OCI-LY3 (cell line): ENCODE measurements at regions not wholly inside any gene's neighbourhood (a gene's known extent, or its start where the extent isn't known, plus 50 kb on each side); places are given as distances from the start of the nearest gene placed in this dataset.

ENCODE experiments used
- H2AFZ ChIP-seq: fragments of 200-600, 300-600 bp; shearing (Covaris generic); 2 replicates; pipeline ENCODE4 v1.6.0; 2014; ENCODE audit warnings: antibody characterized with exemption, low read depth, low read length
- H3K27ac ChIP-seq: fragments of 200-600, 300-600 bp; sonication (generic); 2 replicates; pipeline ENCODE4 v1.5.1; 2014; ENCODE audit warnings: mild to moderate bottlenecking, low read length, moderate library complexity, mixed read lengths
- H3K27me3 ChIP-seq: fragments of 200-600, 300-600 bp; sonication (generic); 2 replicates; pipeline ENCODE4 v1.6.1; 2014; ENCODE audit warnings: low read depth, low read length, mixed read lengths
- H3K36me3 ChIP-seq: fragments of 200-600, 300-600 bp; sonication (generic); replicated peaks from 2 replicates; pipeline ENCODE3; 2014; ENCODE audit warnings: low read depth, low read length, mixed read lengths
- H3K4me1 ChIP-seq: fragments of 300-600, 200-600 bp; sonication (generic); 2 replicates; pipeline ENCODE4 v1.6.1; 2014; ENCODE audit warnings: low read length, mixed read lengths
- H3K4me2 ChIP-seq: fragments of 200-600, 300-600 bp; sonication (generic); 2 replicates; pipeline ENCODE4 v1.6.1; 2014; ENCODE audit warnings: low read length, mixed read lengths
- H3K4me3 ChIP-seq: fragments of 300-600, 200-600 bp; sonication (generic); 2 replicates; pipeline ENCODE4 v1.5.1; 2014; ENCODE audit warnings: antibody characterized with exemption, mild to moderate bottlenecking, low read length, moderate library complexity
- H3K79me2 ChIP-seq: fragments of 300-600, 200-600 bp; shearing (Covaris generic); 2 replicates; pipeline ENCODE4 v1.6.1; 2014; ENCODE audit warnings: mild to moderate bottlenecking, low read length, mixed read lengths
- H3K9ac ChIP-seq: fragments of 300-600, 200-600 bp; shearing (Covaris generic); 2 replicates; pipeline ENCODE4 v1.6.0; 2014; ENCODE audit warnings: mild to moderate bottlenecking, low read length, moderate library complexity
- H3K9me3 ChIP-seq: fragments of 200-600, 300-600 bp; shearing (Covaris generic); 2 replicates; pipeline ENCODE4 v1.6.1; 2014; ENCODE audit warnings: low read length, mixed read lengths; ENCODE audit not compliant: insufficient read depth
- H4K20me1 ChIP-seq: fragments of 200-600, 300-600 bp; sonication (generic); 2 replicates; pipeline ENCODE4 v1.6.1; 2016; ENCODE audit warnings: low read length, mixed read lengths; ENCODE audit not compliant: insufficient read depth
- EZH2phosphoT487 ChIP-seq: fragments of 200-600 bp; shearing (Covaris generic); IDR thresholded peaks from 2 replicates; pipeline ENCODE4 v1.6.1; 2018; ENCODE audit warnings: antibody characterized with exemption, mixed run types, low read depth
- TF ChIP-seq, protein P1 (sequence below): fragments of 200-600, 300-600 bp; sonication (generic); IDR thresholded peaks from 2 replicates; pipeline ENCODE4 v1.5.1; 2014; ENCODE audit warnings: antibody characterized with exemption, low read length, low read depth

DNA sequence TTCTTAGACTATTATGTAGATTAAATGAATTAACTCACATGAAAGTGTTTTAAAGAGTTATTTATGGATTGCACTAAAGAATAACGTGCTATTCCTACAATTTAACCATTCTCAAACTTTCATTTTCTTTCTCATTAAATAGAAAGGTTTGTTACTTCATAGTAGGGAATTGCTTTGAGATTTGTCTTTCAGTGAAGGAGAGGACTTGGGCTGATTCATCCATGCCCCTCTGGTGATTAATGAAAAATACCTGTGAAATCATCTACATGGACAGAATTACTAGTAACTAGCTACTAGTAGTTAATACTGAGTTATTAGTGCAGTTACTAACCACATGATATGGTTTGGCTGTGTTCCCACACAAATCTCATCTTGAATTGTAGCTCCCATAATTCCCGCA is 275.8 kb upstream of the CDH20 start:
- H3K27me3 ChIP-seq, result no peaks in the 10 kb centered on the region
- H3K9ac ChIP-seq, result no peak overlapping the region
- no peaks in the 10 kb centered on the region for H3K36me3 ChIP-seq
- no peak overlapping the region for H2AFZ ChIP-seq
- no peak overlapping the region for H3K27ac ChIP-seq
- no peak overlapping the region for H3K4me3 ChIP-seq
- no peaks in the 10 kb centered on the region for H3K79me2 ChIP-seq
- no peaks in the 10 kb centered on the region for H3K4me1 ChIP-seq
- H4K20me1 ChIP-seq, result no peaks in the 10 kb centered on the region
- no peaks in the 10 kb centered on the region for H3K9me3 ChIP-seq
- TF ChIP-seq EZH2phosphoT487, result no peak
- TF ChIP-seq, protein P1, sequence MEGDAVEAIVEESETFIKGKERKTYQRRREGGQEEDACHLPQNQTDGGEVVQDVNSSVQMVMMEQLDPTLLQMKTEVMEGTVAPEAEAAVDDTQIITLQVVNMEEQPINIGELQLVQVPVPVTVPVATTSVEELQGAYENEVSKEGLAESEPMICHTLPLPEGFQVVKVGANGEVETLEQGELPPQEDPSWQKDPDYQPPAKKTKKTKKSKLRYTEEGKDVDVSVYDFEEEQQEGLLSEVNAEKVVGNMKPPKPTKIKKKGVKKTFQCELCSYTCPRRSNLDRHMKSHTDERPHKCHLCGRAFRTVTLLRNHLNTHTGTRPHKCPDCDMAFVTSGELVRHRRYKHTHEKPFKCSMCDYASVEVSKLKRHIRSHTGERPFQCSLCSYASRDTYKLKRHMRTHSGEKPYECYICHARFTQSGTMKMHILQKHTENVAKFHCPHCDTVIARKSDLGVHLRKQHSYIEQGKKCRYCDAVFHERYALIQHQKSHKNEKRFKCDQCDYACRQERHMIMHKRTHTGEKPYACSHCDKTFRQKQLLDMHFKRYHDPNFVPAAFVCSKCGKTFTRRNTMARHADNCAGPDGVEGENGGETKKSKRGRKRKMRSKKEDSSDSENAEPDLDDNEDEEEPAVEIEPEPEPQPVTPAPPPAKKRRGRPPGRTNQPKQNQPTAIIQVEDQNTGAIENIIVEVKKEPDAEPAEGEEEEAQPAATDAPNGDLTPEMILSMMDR, result no peak
- H3K4me2 ChIP-seq, result no peak overlapping the region

DNA sequence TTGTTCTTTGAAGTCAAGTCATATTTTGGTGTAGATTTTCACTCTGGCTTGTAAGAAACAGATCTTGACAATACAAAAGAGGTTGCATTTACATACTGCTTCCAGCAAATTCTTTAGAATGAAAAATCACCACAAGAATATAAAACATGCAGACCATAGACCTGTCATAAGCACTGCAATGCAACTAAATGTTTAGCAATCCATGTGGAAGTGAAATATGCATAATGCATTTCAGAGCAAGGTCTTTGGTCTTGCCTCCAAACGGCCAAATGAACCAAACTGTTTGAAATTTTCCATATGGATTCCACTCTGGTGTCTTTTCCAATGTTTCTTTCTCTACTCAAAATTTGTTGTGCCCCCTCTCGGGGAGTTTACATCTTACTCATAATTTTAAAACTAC is 271.0 kb upstream of the CDH20 start:
- Histone ChIP-seq H3K9ac (no peak overlapping the region), H3K79me2 (no peaks in the 10 kb centered on the region), H3K27me3 (no peaks in the 10 kb centered on the region), H3K9me3 (no peaks in the 10 kb centered on the region), H2AFZ (no peak overlapping the region), H3K36me3 (no peaks in the 10 kb centered on the region), H3K4me1 (no peaks in the 10 kb centered on the region), H4K20me1 (no peaks in the 10 kb centered on the region), H3K4me3 (no peak overlapping the region), H3K27ac (no peak overlapping the region), H3K4me2 (no peak overlapping the region)
- TF ChIP-seq, protein P1, result no peak

DNA sequence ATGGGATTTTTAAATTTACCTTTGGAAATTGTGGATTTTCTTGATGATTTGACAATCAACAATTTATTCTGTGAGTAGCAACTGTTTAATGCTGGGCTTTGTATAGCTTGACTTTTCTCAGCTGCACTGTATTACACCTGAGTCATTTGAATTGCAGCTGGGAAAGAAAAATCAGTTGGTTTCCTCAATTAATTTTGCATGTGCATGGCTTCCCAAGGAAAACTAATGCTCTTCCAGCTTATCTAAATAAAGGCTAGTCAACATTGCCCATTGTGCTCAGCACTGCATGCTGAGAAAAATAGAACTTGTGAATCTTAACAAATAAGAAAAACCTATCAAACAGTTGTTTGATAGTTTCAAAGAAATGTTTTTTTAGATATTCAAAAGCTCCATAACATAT is 268.3 kb upstream of the CDH20 start:
- H3K9ac ChIP-seq, result no peak overlapping the region
- no peaks in the 10 kb centered on the region for H3K36me3 ChIP-seq
- no peaks in the 10 kb centered on the region for H3K79me2 ChIP-seq
- no peak overlapping the region for H2AFZ ChIP-seq
- H3K4me2 ChIP-seq, result no peak overlapping the region
- no peak overlapping the region for H3K4me3 ChIP-seq
- no peaks in the 10 kb centered on the region for H3K4me1 ChIP-seq
- TF ChIP-seq, protein P1, result no peak
- TF ChIP-seq EZH2phosphoT487, result no peak
- no peaks in the 10 kb centered on the region for H3K9me3 ChIP-seq
- H3K27ac ChIP-seq, result no peak overlapping the region
- no peaks in the 10 kb centered on the region for H3K27me3 ChIP-seq
- no peaks in the 10 kb centered on the region for H4K20me1 ChIP-seq

DNA sequence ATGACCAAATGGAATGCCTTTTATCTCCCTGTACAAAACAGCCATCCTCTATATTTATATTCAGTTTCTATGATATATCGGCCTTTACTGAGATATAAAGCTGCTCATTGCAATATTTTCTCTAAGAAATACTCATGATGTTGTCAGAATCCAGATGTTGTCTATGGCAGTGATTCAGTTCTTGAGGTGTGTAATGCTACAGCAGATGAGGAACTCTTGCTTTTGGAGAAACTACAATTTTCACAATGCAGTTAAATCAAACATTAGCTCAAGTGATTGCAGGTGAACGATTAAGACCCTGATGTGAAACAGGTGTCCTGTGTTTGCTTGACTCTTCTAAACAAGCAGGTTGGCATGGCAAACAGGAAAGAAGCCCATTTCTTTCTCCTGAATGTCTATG is 256.2 kb upstream of the CDH20 start:
- no peak overlapping the region for H3K4me2 ChIP-seq
- H3K4me3 ChIP-seq, result no peak overlapping the region
- no peak overlapping the region for H3K27ac ChIP-seq
- H4K20me1 ChIP-seq, result no peaks in the 10 kb centered on the region
- TF ChIP-seq, protein P1, result no peak
- TF ChIP-seq EZH2phosphoT487, result no peak
- H3K4me1 ChIP-seq, result no peaks in the 10 kb centered on the region
- no peaks in the 10 kb centered on the region for H3K9me3 ChIP-seq
- H3K79me2 ChIP-seq, result no peaks in the 10 kb centered on the region
- no peak overlapping the region for H3K9ac ChIP-seq
- no peaks in the 10 kb centered on the region for H3K36me3 ChIP-seq
- no peaks in the 10 kb centered on the region for H3K27me3 ChIP-seq
- H2AFZ ChIP-seq, result no peak overlapping the region
